ENCODE measurements at regions not wholly inside any gene's neighbourhood (a gene's known extent, or its start where the extent isn't known, plus 50 kb on each side); places are given as distances from the start of the nearest gene placed in this dataset.

GRCh38 chr7:10104292-10104691, 869.4 kb upstream of the PHF14 start:
- DNase-seq: no peak
- Histone ChIP-seq H3K4me1 (ENCODE audit: control insufficient read depth, insufficient read depth, low read length) (no peaks in the 10 kb centered on the region), H3K9ac (ENCODE audit: extremely low read depth, low read length, poor library complexity, severe bottlenecking) (no peak overlapping the region), H3K27ac (ENCODE audit: low read depth, low read length) (no peak overlapping the region), H3K4me3 (ENCODE audit: low read length) (no peak overlapping the region), H3K9me3 (ENCODE audit: control insufficient read depth, low read length) (no peaks in the 10 kb centered on the region), H3K27me3 (ENCODE audit: control insufficient read depth, insufficient read depth, low read length, poor library complexity, severe bottlenecking) (no peaks in the 10 kb centered on the region), H3K36me3 (ENCODE audit: control insufficient read depth, insufficient read depth, low read length) (no peaks in the 10 kb centered on the region)
- Mint-ChIP-seq H3K36me3 (ENCODE audit: low read depth) (no peaks in the 10 kb centered on the region), H3K4me3 (no peak overlapping the region), H3K4me1 (no peaks in the 10 kb centered on the region), H3K27ac (no peak overlapping the region), H3K27me3 (ENCODE audit: insufficient read depth) (no peaks in the 10 kb centered on the region), H3K9me3 (no peaks in the 10 kb centered on the region)
- TF ChIP-seq CTCF (conservative IDR thresholded peaks at IDR 0.05): peak; percentile 50
- 83 to 91% methylated on average over 3 of the region's 3 CpGs for WGBS, 2 experiments (ENCODE audit: insufficient coverage in 1 of 2, insufficient read length in 1 of 2)

- Mint-ChIP-seq H3K27ac (no peak overlapping the region), H3K4me3 (no peak overlapping the region), H3K4me1 (no peaks in the 10 kb centered on the region), H3K36me3 (ENCODE audit: low read depth) (no peaks in the 10 kb centered on the region), H3K9me3 (no peaks in the 10 kb centered on the region), H3K27me3 (ENCODE audit: insufficient read depth) (no peaks in the 10 kb centered on the region)
- Histone ChIP-seq H3K27me3 (ENCODE audit: control insufficient read depth, insufficient read depth, low read length, poor library complexity, severe bottlenecking) (no peaks in the 10 kb centered on the region), H3K27ac (ENCODE audit: low read depth, low read length) (no peak overlapping the region), H3K4me3 (ENCODE audit: low read length) (no peak overlapping the region), H3K9ac (ENCODE audit: extremely low read depth, low read length, poor library complexity, severe bottlenecking) (no peak overlapping the region), H3K4me1 (ENCODE audit: control insufficient read depth, insufficient read depth, low read length) (no peaks in the 10 kb centered on the region), H3K36me3 (ENCODE audit: control insufficient read depth, insufficient read depth, low read length) (no peaks in the 10 kb centered on the region), H3K9me3 (ENCODE audit: control insufficient read depth, low read length) (no peaks in the 10 kb centered on the region)
- TF ChIP-seq CTCF (conservative IDR thresholded peaks at IDR 0.05): no peak
- WGBS, 2 experiments (ENCODE audit: insufficient coverage in 1 of 2, insufficient read length in 1 of 2): 80 to 95% methylated on average over 1 of the region's 1 CpG
- DNase-seq: no peak
These were observed 867.1 kb upstream of the PHF14 start for GRCh38 chr7:10106609-10107008.

GRCh38 chr7:10116511-10116910, 857.2 kb upstream of the PHF14 start:
- H3K4me3 Mint-ChIP-seq: no peak overlapping the region
- Histone ChIP-seq H3K9me3 (ENCODE audit: control insufficient read depth, low read length) (no peaks in the 10 kb centered on the region), H3K9ac (ENCODE audit: extremely low read depth, low read length, poor library complexity, severe bottlenecking) (no peak overlapping the region), H3K27me3 (ENCODE audit: control insufficient read depth, insufficient read depth, low read length, poor library complexity, severe bottlenecking) (no peaks in the 10 kb centered on the region), H3K4me1 (ENCODE audit: control insufficient read depth, insufficient read depth, low read length) (no peaks in the 10 kb centered on the region), H3K27ac (ENCODE audit: low read depth, low read length) (no peak overlapping the region), H3K36me3 (ENCODE audit: control insufficient read depth, insufficient read depth, low read length) (no peaks in the 10 kb centered on the region), H3K4me3 (ENCODE audit: low read length) (no peak overlapping the region)
- TF ChIP-seq CTCF (conservative IDR thresholded peaks at IDR 0.05): no peak
- peaks cover 2% of the 10 kb centered on the region for H3K4me1 Mint-ChIP-seq
- H3K36me3 Mint-ChIP-seq (ENCODE audit: low read depth): no peaks in the 10 kb centered on the region
- WGBS, 2 experiments (ENCODE audit: insufficient coverage in 1 of 2, insufficient read length in 1 of 2): 63 to 86% methylated on average over 2 to 6 of the region's 6 CpGs
- H3K27ac Mint-ChIP-seq: no peak overlapping the region
- no peaks in the 10 kb centered on the region for H3K9me3 Mint-ChIP-seq
- H3K27me3 Mint-ChIP-seq (ENCODE audit: insufficient read depth): no peaks in the 10 kb centered on the region
- no peak for DNase-seq
